GM19193 (cell line): ENCODE measurements at regions not wholly inside any gene's neighbourhood (a gene's known extent, or its start where the extent isn't known, plus 50 kb on each side); places are given as distances from the start of the nearest gene placed in this dataset.

Experiments
- POLR2A ChIP-seq: IDR thresholded peaks from 4 replicates; pipeline ENCODE4 v1.6.1; 2011; ENCODE audit not compliant: insufficient read depth, insufficient read length; ENCODE audit errors: extremely low read depth

DNA sequence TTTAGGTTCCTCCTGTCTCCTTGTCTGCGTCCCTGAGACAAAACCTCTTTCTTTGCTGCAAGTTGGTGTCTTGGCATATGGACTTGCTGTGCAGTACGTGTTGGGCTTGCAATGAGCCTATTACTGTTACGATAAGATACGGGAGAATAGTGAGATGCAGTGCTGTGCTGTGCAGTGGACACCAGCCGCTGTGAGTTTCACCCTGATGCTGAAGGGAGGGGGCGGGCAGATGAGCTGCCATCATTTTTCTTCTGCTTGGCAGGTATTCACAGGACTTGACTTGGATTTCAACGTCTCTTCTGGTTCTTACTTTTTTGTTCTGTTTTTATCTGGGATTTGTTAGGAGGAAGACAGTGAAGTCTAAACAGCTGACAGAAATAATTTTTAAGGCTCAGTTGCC is 257.1 kb upstream of the PITRM1 start:
- TF ChIP-seq POLR2A = no peak

DNA sequence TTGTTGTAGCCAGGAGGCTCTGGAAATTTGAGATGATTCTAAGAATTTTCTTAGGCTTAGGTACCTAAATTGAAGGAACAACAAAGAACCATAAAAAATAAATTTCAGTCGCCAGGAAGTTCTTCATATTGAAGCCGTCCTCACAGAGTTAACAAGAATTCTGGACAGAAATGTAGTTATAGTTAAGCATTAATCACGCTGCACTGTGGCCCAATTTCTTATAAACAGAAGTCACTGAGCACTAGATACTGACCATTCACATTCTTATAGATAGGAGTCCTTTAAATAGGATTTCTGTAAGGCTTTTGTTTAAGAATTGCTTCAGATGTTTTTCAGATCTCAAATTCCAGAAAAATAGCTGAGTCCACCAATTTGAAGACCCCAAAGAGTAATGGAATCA is 256.2 kb upstream of the PITRM1 start:
- TF ChIP-seq POLR2A = no peak

GRCh38 chr10:3427950-3428354 is 255.4 kb upstream of the PITRM1 start:
- no peak for TF ChIP-seq POLR2A

GRCh38 chr10:3427347-3427746 is 254.8 kb upstream of the PITRM1 start:
- no peak for TF ChIP-seq POLR2A

DNA sequence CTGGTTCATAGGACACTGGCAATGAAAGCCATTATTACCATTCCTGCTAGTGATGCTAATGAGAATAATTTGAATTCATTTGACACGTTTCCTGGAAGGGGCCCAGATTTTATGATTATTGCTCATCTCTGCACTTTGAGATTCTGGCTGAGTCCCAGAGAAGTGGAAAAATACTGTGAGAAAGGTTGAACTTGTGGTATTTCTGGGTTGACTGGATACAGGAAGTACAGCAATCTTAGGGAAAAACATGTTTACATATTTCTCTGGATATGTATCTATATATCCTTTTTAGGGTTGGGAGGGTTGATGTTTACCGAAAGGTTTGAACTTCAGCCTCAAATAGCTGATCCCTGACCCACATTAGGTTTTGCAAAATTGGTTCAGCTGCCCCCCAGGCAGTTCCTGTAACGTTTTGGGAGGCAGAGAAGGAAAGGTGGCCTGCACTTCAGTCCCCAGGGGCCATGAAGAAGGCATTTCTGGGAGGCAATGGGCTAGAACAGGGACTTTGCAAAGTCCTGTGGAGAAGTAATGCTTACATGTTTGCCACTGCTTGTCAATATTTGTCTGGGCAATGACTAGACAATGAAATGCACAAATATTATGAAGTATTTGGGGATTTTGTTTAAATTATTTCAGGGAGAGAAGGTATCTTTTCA is 253.7 kb upstream of the PITRM1 start:
- TF ChIP-seq POLR2A = no peak

DNA sequence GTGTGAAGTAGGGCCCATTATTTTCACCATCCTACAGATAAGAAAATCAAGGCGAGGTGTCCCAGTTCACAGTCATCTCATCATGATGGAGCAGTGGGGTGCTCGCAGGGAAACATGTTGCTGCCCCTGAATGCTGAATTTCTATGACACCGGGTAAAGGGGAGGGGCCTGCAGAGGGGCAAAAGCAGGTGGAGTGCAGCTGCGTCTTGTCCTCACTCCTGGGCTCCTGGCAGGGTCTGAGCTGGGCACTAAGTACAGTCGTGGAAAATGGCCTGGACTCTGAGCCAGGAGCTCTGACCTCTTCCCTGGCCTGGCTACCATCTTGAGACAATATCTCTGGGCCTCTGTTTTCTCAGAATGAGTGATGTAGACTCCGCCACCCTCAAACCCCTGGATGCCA is 253.1 kb upstream of the PITRM1 start:
- TF ChIP-seq POLR2A = no peak

GRCh38 chr10:3425261-3425660 is 252.7 kb upstream of the PITRM1 start:
- no peak for TF ChIP-seq POLR2A

DNA sequence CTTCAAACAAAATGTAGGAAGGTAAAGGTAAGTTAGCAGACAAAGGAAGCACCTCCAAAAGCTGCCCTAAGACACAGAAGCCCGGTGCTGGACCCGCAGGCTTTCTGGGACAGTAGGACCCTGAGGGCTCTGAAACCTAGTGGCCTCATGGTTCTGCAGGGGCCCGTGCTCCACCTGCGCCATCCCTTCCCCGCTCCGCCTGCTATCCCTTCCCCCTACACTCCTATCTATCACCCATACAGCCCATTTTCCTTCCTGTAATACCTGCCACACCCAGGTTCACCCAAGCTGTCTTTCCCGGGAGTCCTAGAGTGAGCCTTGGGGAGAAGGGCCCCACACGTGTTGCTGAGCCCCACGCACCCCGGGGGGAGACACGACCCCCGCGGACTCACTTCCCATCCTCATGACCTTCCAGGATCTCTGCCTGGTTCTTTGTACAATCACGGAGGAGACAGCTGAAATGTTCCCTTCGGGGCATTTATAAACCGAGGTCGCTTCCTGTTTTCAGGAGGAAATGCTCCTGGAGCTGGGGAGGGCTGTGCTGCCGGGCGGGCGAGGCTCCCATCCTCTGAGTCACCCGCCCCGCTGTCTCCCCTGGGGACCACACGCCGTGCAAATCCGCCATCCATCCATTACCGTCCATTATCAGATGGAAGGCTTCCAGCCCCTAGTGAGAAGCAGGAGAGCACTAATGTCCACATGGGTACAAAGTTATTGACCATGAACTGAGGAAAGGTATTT is 251.7 kb upstream of the PITRM1 start:
- no peak for TF ChIP-seq POLR2A

- TF ChIP-seq POLR2A = no peak
These were observed 250.8 kb upstream of the PITRM1 start for GRCh38 chr10:3423384-3423783.

DNA sequence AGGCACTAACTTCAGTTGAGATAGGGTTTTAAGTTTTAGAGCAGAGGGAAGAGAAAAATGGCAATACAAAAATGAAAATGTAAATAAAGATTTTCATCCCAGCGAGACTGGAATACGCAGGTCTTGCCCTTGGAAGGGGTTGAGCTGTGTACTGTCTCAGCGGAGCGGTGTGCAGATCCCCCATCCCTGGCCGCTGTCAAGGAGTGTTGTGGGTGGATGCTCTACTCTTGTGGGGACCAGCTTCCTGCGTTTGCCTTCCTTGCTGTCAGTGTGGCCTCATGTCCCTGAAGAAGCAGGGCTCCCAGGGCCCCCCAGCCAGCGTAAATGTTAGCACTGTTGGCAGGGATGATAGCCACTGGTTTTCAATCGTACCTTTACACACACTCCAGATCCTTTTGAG is 249.7 kb upstream of the PITRM1 start:
- no peak for TF ChIP-seq POLR2A

- TF ChIP-seq POLR2A = no peak
These were observed 249.1 kb upstream of the PITRM1 start for GRCh38 chr10:3421537-3422257.

DNA sequence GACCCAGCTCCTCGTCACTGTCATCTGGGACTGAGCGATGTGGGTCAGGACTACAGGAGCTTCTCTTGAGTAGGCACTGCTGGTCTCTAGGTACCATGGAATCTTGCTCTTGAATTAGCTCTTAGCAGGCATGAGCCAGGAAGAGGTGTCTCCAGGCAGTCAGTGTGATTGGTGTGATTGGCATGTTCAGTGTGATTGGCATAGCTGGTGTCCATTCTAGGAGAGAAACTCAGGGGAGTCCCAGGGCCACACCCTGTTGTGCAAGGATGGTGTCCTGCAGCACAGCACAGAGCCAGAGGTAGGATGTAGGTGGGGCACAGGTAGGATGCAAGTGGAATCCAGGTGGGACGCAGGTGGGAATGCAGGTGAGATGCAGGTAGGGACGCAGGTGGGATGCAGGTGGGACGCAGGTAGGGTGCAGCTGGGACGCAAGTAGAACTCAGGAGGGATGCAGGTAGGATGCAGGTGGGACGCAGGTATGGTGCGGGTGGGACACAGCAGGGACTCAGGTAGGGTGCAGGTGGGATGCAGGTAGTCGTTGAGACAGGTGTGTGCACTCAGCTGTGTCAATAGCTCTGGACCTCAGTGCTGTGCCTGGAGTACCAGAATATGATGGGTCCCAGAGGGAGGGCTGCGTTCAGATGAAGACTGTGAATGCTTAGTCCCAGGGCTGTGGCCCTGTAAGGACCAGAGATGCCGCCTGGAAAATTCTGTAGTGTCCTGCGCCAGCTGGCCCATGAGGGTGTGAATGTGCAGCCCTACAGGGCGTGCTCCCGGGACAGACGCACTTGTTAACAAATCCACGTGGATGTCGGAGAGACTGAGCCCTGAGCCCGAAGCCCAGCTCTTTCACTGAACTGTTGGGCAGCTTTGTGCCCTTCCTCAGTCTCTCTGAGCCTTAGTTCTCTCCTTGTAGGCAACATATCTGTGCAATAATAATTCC is 248.2 kb upstream of the PITRM1 start:
- no peak for TF ChIP-seq POLR2A

DNA sequence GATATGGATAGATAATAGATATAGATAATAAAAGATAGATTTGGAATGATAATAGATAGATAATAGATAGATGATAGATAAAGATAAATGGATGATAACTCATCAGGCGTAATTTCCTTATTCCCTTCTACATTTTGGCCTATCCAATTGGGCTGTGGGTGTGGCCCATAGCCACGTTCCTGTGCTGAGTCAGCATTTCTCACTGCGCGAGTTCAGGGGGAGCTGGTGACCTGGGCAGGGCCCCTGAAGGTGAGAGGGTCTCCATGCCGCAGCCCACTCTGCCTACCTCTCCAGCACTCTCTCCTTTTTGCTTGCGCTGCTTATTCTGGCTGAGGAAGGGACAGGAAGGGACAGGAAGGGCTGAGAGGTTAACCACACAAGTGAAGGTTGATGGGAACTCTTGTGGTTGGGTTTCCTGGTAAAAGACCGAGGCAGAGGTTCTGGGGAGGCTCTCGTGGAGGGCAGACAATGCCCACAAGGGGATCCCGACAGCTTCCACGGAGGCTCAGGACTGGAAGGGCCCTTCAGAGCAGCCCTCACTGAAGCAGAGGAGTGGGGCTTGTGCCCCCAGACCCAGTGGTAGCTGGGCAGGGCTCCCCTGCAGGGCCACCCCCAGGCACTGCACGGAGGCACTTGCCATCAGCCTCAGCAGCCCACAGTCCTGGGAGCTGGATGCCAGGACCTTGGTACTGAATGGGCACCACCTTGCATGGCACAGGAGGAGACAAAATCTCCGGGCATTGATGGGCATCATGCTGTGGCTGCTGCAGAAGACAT is 247.3 kb upstream of the PITRM1 start:
- TF ChIP-seq POLR2A = no peak

GRCh38 chr10:3418926-3419325 is 246.3 kb upstream of the PITRM1 start:
- no peak for TF ChIP-seq POLR2A
